Keratinocyte (primary cell): ENCODE measurements at regions not wholly inside any gene's neighbourhood (a gene's known extent, or its start where the extent isn't known, plus 50 kb on each side); places are given as distances from the start of the nearest gene placed in this dataset.

Experiments
- DNase-seq: peaks from one replicate; pipeline ENCODE4 v3.0.0-alpha.2; 2011; ENCODE audit warnings: low read depth, missing footprints, low spot score
- FAIRE-seq: peaks from 2 replicates; lab custom pipeline; 2011; peaks lifted over from hg19 to GRCh38; lab: Jason Lieb, UNC
- H2AFZ ChIP-seq: 2 replicates; pipeline ENCODE4 v1.6.0; 2012; ENCODE audit warnings: low read length, control low read depth, inconsistent platforms; ENCODE audit not compliant: control insufficient read depth
- H3K27ac ChIP-seq: 2 replicates; pipeline ENCODE4 v1.5.1; 2011; ENCODE audit warnings: low read length; ENCODE audit not compliant: control insufficient read depth, insufficient read depth
- H3K27me3 ChIP-seq: 3 replicates; pipeline ENCODE4 v1.6.0; 2011; ENCODE audit warnings: low read length; ENCODE audit not compliant: control insufficient read depth, insufficient read depth; ENCODE audit errors: extremely low read depth
- H3K36me3 ChIP-seq, 2 experiments: 2 replicates in 1 of 2; 3 replicates in 1 of 2; pipeline ENCODE4 v1.5.1; 2011; ENCODE audit warnings: low read length in 2 of 2, mild to moderate bottlenecking in 1 of 2; ENCODE audit not compliant: control insufficient read depth in 2 of 2, insufficient read depth in 2 of 2; ENCODE audit errors: extremely low read depth in 1 of 2
- H3K4me1 ChIP-seq: 3 replicates; pipeline ENCODE4 v1.5.1; 2011; ENCODE audit warnings: low read length; ENCODE audit not compliant: control insufficient read depth, insufficient read depth; ENCODE audit errors: extremely low read depth
- H3K4me2 ChIP-seq: 3 replicates; pipeline ENCODE4 v1.6.0; 2011; ENCODE audit warnings: low read depth, low read length; ENCODE audit not compliant: control insufficient read depth, insufficient read depth; ENCODE audit errors: extremely low read depth
- H3K4me3 ChIP-seq, 3 experiments: fragments of 200-600 bp in 1 of 3; sonication (generic) in 1 of 3; 2 replicates in 2 of 3; 3 replicates in 1 of 3; pipeline ENCODE4 v1.5.1; 2011 to 2016; ENCODE audit warnings: low read length in 3 of 3, mild to moderate bottlenecking in 3 of 3, control low read depth in 2 of 3, inconsistent platforms in 1 of 3, low read depth in 1 of 3, mixed read lengths in 1 of 3, mixed run types in 1 of 3, moderate library complexity in 1 of 3; ENCODE audit not compliant: control insufficient read depth in 2 of 3, insufficient read depth in 2 of 3; ENCODE audit errors: extremely low read depth in 1 of 3
- H3K79me2 ChIP-seq: 2 replicates; pipeline ENCODE4 v1.6.0; 2012; ENCODE audit warnings: low read length; ENCODE audit not compliant: control insufficient read depth, insufficient read depth
- H3K9ac ChIP-seq: 3 replicates; pipeline ENCODE4 v1.6.0; 2011; ENCODE audit warnings: low read length; ENCODE audit not compliant: control insufficient read depth, insufficient read depth; ENCODE audit errors: extremely low read depth
- H3K9me1 ChIP-seq: 3 replicates; pipeline ENCODE4 v1.6.0; 2011; ENCODE audit warnings: low read length; ENCODE audit not compliant: control insufficient read depth, insufficient read depth; ENCODE audit errors: extremely low read depth
- H3K9me3 ChIP-seq: 2 replicates; pipeline ENCODE4 v1.5.1; 2012; ENCODE audit warnings: low read depth, low read length; ENCODE audit not compliant: control insufficient read depth
- H4K20me1 ChIP-seq: 3 replicates; pipeline ENCODE4 v1.6.0; 2011; ENCODE audit warnings: low read length; ENCODE audit not compliant: control insufficient read depth, insufficient read depth; ENCODE audit errors: extremely low read depth
- EZH2 ChIP-seq: IDR thresholded peaks from one replicate; pipeline ENCODE4 v1.6.1; 2012; ENCODE audit warnings: inconsistent platforms, mild to moderate bottlenecking, low read length, moderate library complexity
- dilution Hi-C: fragments of 300-500 bp; cut with MboI; formaldehyde crosslinking; loops from one replicate; pipeline ENCODE4 v1.7.0; 2020; ENCODE audit warnings: low sequenced_read_pairs; ENCODE audit not compliant: extremely low pct_ligation_motif_present
- TF ChIP-seq, protein P1 (sequence below), 3 experiments: IDR thresholded peaks in 1 of 3; conservative IDR thresholded peaks in 1 of 3; optimal IDR thresholded peaks in 1 of 3; 2 replicates in 2 of 3; 3 replicates in 1 of 3; pipeline versions ENCODE3 to v1.5.1; 2011; ENCODE audit warnings: low read length in 3 of 3, mild to moderate bottlenecking in 3 of 3, moderate library complexity in 2 of 3, control low read depth in 1 of 3, inconsistent platforms in 1 of 3; ENCODE audit not compliant: insufficient read depth in 2 of 3; ENCODE audit errors: extremely low read depth in 1 of 3

- H3K9me3 ChIP-seq, result no peaks in the 10 kb centered on the region
Measured at GRCh38 chr3:135329479-135329878, 534.4 kb downstream of the EPHB1 start.

GRCh38 chr3:135337192-135337591 is 542.1 kb downstream of the EPHB1 start:
- dilution Hi-C loops, result no loop called here

More at GRCh38 chr3:135329479-135329878, 534.4 kb downstream of the EPHB1 start:
- Histone ChIP-seq H3K4me2 (no peak overlapping the region), H3K4me1 (no peaks in the 10 kb centered on the region), H3K4me3 (no peak overlapping the region), H4K20me1 (no peaks in the 10 kb centered on the region), H3K79me2 (no peaks in the 10 kb centered on the region), H3K36me3 (no peaks in the 10 kb centered on the region), H3K27ac (no peak overlapping the region), H3K9me1 (no peaks in the 10 kb centered on the region), H3K27me3 (no peaks in the 10 kb centered on the region), H3K9ac (no peak overlapping the region), H2AFZ (no peak overlapping the region)
- FAIRE-seq, result no peak
- TF ChIP-seq, protein P1, sequence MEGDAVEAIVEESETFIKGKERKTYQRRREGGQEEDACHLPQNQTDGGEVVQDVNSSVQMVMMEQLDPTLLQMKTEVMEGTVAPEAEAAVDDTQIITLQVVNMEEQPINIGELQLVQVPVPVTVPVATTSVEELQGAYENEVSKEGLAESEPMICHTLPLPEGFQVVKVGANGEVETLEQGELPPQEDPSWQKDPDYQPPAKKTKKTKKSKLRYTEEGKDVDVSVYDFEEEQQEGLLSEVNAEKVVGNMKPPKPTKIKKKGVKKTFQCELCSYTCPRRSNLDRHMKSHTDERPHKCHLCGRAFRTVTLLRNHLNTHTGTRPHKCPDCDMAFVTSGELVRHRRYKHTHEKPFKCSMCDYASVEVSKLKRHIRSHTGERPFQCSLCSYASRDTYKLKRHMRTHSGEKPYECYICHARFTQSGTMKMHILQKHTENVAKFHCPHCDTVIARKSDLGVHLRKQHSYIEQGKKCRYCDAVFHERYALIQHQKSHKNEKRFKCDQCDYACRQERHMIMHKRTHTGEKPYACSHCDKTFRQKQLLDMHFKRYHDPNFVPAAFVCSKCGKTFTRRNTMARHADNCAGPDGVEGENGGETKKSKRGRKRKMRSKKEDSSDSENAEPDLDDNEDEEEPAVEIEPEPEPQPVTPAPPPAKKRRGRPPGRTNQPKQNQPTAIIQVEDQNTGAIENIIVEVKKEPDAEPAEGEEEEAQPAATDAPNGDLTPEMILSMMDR (optimal IDR thresholded peaks at IDR 0.05 in 1 of 3, IDR thresholded peaks at IDR 0.05 in 1 of 3, conservative IDR thresholded peaks at IDR 0.05 in 1 of 3; ENCODE audit: extremely low read depth in 1 of 3, insufficient read depth in 2 of 3, low read length in 3 of 3), result no peak
- TF ChIP-seq EZH2, result no peak
- dilution Hi-C loops, result no loop called here
- no peak for DNase-seq

More at GRCh38 chr3:135337192-135337591, 542.1 kb downstream of the EPHB1 start:
- TF ChIP-seq, protein P1 (optimal IDR thresholded peaks at IDR 0.05 in 1 of 3, IDR thresholded peaks at IDR 0.05 in 1 of 3, conservative IDR thresholded peaks at IDR 0.05 in 1 of 3; ENCODE audit: extremely low read depth in 1 of 3, insufficient read depth in 2 of 3, low read length in 3 of 3), result no peak
- no peak for TF ChIP-seq EZH2
- Histone ChIP-seq H3K9me3 (no peaks in the 10 kb centered on the region), H3K4me3 (no peak overlapping the region), H4K20me1 (no peaks in the 10 kb centered on the region), H3K9me1 (no peaks in the 10 kb centered on the region), H3K79me2 (no peaks in the 10 kb centered on the region), H3K27me3 (no peaks in the 10 kb centered on the region), H3K4me2 (no peak overlapping the region), H3K9ac (no peak overlapping the region), H3K36me3 (no peaks in the 10 kb centered on the region), H3K4me1 (no peaks in the 10 kb centered on the region), H3K27ac (no peak overlapping the region), H2AFZ (no peak overlapping the region)
- no peak for DNase-seq
- no peak for FAIRE-seq
